A549 (cell line): ENCODE measurements at regions not wholly inside any gene's neighbourhood (a gene's known extent, or its start where the extent isn't known, plus 50 kb on each side); places are given as distances from the start of the nearest gene placed in this dataset.

ENCODE experiments used
- CTCF ChIP-seq: fragments of >200 bp; sonication (Bioruptor Twin); formaldehyde crosslinking; IDR thresholded peaks from 3 replicates; pipeline ENCODE4 v1.5.1; 2016
- EP300 ChIP-seq, 2 experiments: fragments of >200 bp; sonication (Bioruptor Twin); formaldehyde crosslinking; IDR thresholded peaks; 2 replicates in 1 of 2; 3 replicates in 1 of 2; pipeline ENCODE4 v1.6.1; 2016 to 2017
- NPAS2 ChIP-seq: fragments of 250-450 bp; sonication (Bioruptor Pico); IDR thresholded peaks from 2 replicates; pipeline ENCODE4 v1.8.0; 2022; ENCODE audit warnings: mild to moderate bottlenecking, moderate library complexity, borderline replicate concordance
- POLR2A ChIP-seq: IDR thresholded peaks from 2 replicates; pipeline ENCODE4 v1.6.1; 2012; ENCODE audit warnings: mild to moderate bottlenecking, low read length
- RCOR1 ChIP-seq: fragments of 150-350 bp; IDR thresholded peaks from 2 replicates; pipeline ENCODE4 v1.6.1; 2014; ENCODE audit warnings: antibody characterized with exemption, low read length, low read depth
- RNF2 ChIP-seq: fragments of 200-600 bp; sonication (generic); IDR thresholded peaks from 2 replicates; pipeline ENCODE4 v1.6.1; 2016; ENCODE audit warnings: low read depth, mild to moderate bottlenecking, antibody characterized with exemption, moderate library complexity, borderline replicate concordance
- ZNF302 ChIP-seq: fragments of 250-450 bp; sonication (Bioruptor Pico); IDR thresholded peaks from 2 replicates; pipeline ENCODE4 v1.9.0; 2021; ENCODE audit warnings: inconsistent platforms, mild to moderate bottlenecking, moderate library complexity

- TF ChIP-seq POLR2A (no peak), ZNF302 (no peak), CTCF (no peak), EP300 (IDR thresholded peaks at IDR 0.05) (no peak), RNF2 (no peak), RCOR1 (no peak), NPAS2 (CRISPR knock-in tag) (no peak)
Measured at GRCh38 chr3:106261915-106262683, 393.3 kb upstream of the CBLB start.
